22Rv1 (cell line): ENCODE measurements at regions not wholly inside any gene's neighbourhood (a gene's known extent, or its start where the extent isn't known, plus 50 kb on each side); places are given as distances from the start of the nearest gene placed in this dataset.

Experiments used
- CTCF ChIP-seq: fragments of 450-650 bp; IDR thresholded peaks from 2 replicates; pipeline ENCODE4 v1.5.1; 2017; ENCODE audit warnings: mild to moderate bottlenecking
- ZFX ChIP-seq: fragments of 450-650 bp; IDR thresholded peaks from 2 replicates; pipeline ENCODE4 v1.6.1; 2017; ENCODE audit warnings: antibody characterized with exemption, borderline replicate concordance

GRCh38 chr3:160099834-160100233 lies 111.2 kb downstream of the IL12A start:
- TF ChIP-seq CTCF, result no peak
- no peak for TF ChIP-seq ZFX
